Spleen (tissue), 7 donors: ENCODE measurements at regions not wholly inside any gene's neighbourhood (a gene's known extent, or its start where the extent isn't known, plus 50 kb on each side); places are given as distances from the start of the nearest gene placed in this dataset.

ENCODE experiments used
- POLR2A ChIP-seq, 3 donors: fragments of 450-650 bp; IDR thresholded peaks; one replicate each; pipeline ENCODE4 v1.5.1; 2017; ENCODE audit warnings: antibody characterized with exemption in 3 of 3, mild to moderate bottlenecking in 1 of 3
- POLR2AphosphoS5 ChIP-seq, 3 donors: sonication (generic); formaldehyde crosslinking; IDR thresholded peaks; one replicate each; pipeline ENCODE4 v1.5.1; 2017; ENCODE audit warnings: antibody characterized with exemption in 3 of 3
- TF ChIP-seq, protein P1 (sequence below), 11 experiments: fragments of 200-600 bp in 7 of 11; fragments of 450-650 bp in 4 of 11; sonication (generic) in 4 of 11; IDR thresholded peaks in 8 of 11; conservative IDR thresholded peaks in 3 of 11; 1 replicate in 7 of 11; 2 replicates in 4 of 11; pipeline versions ENCODE4 v1.4.0 to v1.8.0; 2016 to 2021; ENCODE audit warnings: antibody characterized with exemption in 11 of 11, inconsistent platforms in 4 of 11, mild to moderate bottlenecking in 1 of 11
- donor health status: DM: no; HTN: no; CAD: no; lungs with moderate emphysema.
- donor health status: DM: no; HTN: no; CAD: no.
- donor health status: DM: no; HTN: no; CAD: no.

GRCh38 chr17:68759002-68759342 lies 157.8 kb upstream of the FAM20A start:
- no peak for TF ChIP-seq POLR2A (IDR thresholded peaks at IDR 0.05)
- TF ChIP-seq, protein P1, sequence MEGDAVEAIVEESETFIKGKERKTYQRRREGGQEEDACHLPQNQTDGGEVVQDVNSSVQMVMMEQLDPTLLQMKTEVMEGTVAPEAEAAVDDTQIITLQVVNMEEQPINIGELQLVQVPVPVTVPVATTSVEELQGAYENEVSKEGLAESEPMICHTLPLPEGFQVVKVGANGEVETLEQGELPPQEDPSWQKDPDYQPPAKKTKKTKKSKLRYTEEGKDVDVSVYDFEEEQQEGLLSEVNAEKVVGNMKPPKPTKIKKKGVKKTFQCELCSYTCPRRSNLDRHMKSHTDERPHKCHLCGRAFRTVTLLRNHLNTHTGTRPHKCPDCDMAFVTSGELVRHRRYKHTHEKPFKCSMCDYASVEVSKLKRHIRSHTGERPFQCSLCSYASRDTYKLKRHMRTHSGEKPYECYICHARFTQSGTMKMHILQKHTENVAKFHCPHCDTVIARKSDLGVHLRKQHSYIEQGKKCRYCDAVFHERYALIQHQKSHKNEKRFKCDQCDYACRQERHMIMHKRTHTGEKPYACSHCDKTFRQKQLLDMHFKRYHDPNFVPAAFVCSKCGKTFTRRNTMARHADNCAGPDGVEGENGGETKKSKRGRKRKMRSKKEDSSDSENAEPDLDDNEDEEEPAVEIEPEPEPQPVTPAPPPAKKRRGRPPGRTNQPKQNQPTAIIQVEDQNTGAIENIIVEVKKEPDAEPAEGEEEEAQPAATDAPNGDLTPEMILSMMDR (IDR thresholded peaks at IDR 0.05 in 8 of 11, conservative IDR thresholded peaks at IDR 0.05 in 3 of 11) = no peak
- no peak for TF ChIP-seq POLR2AphosphoS5 (IDR thresholded peaks at IDR 0.05)
